Aorta (tissue), 5 donors: ENCODE measurements at regions not wholly inside any gene's neighbourhood (a gene's known extent, or its start where the extent isn't known, plus 50 kb on each side); places are given as distances from the start of the nearest gene placed in this dataset.

Source experiments
- ATAC-seq: fragments of 200-7000 bp; cut with Tn5 transposase; one replicate; pipeline ENCODE4 v1.9.1; 2022; ENCODE audit warnings: moderate library complexity; ENCODE audit not compliant: low FRiP score
- DNase-seq, 2 donors: peaks; one replicate each; pipeline ENCODE4 v3.0.0-alpha.2; 2020
- H3K27ac ChIP-seq, 2 donors: one replicate each; pipeline ENCODE4 v1.5.1; 2013; ENCODE audit warnings: low read length in 2 of 2, mild to moderate bottlenecking in 2 of 2, moderate library complexity in 2 of 2, control low read depth in 1 of 2, inconsistent platforms in 1 of 2, low read depth in 1 of 2
- H3K27me3 ChIP-seq, 2 donors: one replicate each; pipeline ENCODE4 v1.6.1; 2013; ENCODE audit warnings: control low read depth in 1 of 2, low read length in 1 of 2, mild to moderate bottlenecking in 1 of 2, moderate library complexity in 1 of 2; ENCODE audit not compliant: insufficient read depth in 2 of 2, control insufficient read depth in 1 of 2
- H3K36me3 ChIP-seq, 2 donors: one replicate each; pipeline ENCODE4 v1.6.1; 2013; ENCODE audit warnings: control low read depth in 1 of 2, low read length in 1 of 2, mild to moderate bottlenecking in 1 of 2; ENCODE audit not compliant: insufficient read depth in 2 of 2, control insufficient read depth in 1 of 2
- H3K4me1 ChIP-seq, 2 donors: one replicate each; pipeline ENCODE4 v1.6.1; 2013; ENCODE audit warnings: low read length in 2 of 2, control low read depth in 1 of 2, mild to moderate bottlenecking in 1 of 2, moderate library complexity in 1 of 2; ENCODE audit not compliant: insufficient read depth in 2 of 2, control insufficient read depth in 1 of 2
- H3K4me3 ChIP-seq, 2 donors: one replicate each; pipeline ENCODE4 v1.5.1; 2013; ENCODE audit warnings: low read length in 2 of 2, control low read depth in 1 of 2, mild to moderate bottlenecking in 1 of 2
- H3K9me3 ChIP-seq: one replicate; pipeline ENCODE4 v1.6.1; 2013; ENCODE audit warnings: mild to moderate bottlenecking, low read length; ENCODE audit not compliant: control insufficient read depth
- WGBS, 2 donors: extraction: QIAGEN DNeasy Blood & Tissue Kit; methylation state at CpG; one replicate each; pipeline ENCODE4 v1.1.7; 2013; 5-methylcytosine and 5-hydroxymethylcytosine counted together
- intact Hi-C, 2 donors: fragments of 100-400 bp; cut with DNase I; formaldehyde crosslinking; loops; one replicate each; pipeline versions ENCODE4 v1.14.2 to v1.15.0; 2022
- donor health status: healthy with polysubstance abuse.
- donor health status: Bipolar disorder and iron deficiency.
- donor health status: DM: no; HTN: no; CAD: no.
- donor health status: DM: no; HTN: no; CAD: no.
- donor health status: DM: yes; HTN: yes; CAD: no.

DNA sequence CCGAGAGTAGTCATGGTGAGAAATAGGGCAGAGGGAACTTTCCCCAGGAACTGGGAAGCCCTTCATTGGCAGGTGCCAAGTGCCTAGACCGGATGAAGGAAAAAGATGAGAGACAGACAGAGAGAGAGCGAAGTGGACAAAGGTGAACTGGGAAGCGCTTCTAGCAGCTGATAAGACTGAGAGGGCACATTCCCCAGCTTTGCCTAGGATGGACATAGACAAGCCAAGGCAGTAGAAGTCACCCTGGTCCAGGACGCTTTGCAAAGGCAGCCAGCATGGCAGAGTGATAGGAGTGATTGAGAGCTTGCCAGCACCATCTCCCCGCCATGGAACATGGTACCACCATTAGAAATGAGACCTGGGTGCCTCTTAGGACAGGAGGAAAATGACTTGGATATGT is 372.8 kb upstream of the MGMT start:
- Histone ChIP-seq H3K27ac (no peak overlapping the region), H3K27me3 (no peaks in the 10 kb centered on the region), H3K36me3 (no peaks in the 10 kb centered on the region), H3K4me3 (no peak overlapping the region), H3K9me3 (no peaks in the 10 kb centered on the region), H3K4me1 (peaks cover 0 to 8% of the 10 kb centered on the region in 2 donors)
- no peak for DNase-seq
- ATAC-seq, result no peak
- intact Hi-C loops, result loop anchor here in 1 of 2 donors (10.0 kb wide), 1 partner anchor 371 kb away; the partner anchor contains the start of gene MGMT
- WGBS, 2 donors, result 95 to 96% methylated on average over 6 of the region's 6 CpGs

- H3K36me3 ChIP-seq, result no peaks in the 10 kb centered on the region
- H3K9me3 ChIP-seq, result no peaks in the 10 kb centered on the region
- no peak overlapping the region for H3K4me3 ChIP-seq
- no peak for ATAC-seq
- no peaks in the 10 kb centered on the region for H3K27me3 ChIP-seq
- H3K4me1 ChIP-seq, result peaks cover 0 to 8% of the 10 kb centered on the region in 2 donors
- H3K27ac ChIP-seq, result no peak overlapping the region
- DNase-seq, result no peak
- intact Hi-C loops, result loop anchor here in 1 of 2 donors (10.0 kb wide), 1 partner anchor 370 kb away; the partner anchor contains the start of gene MGMT
- WGBS, 2 donors, result 29 to 41% methylated on average over 2 of the region's 2 CpGs
These were observed 372.2 kb upstream of the MGMT start for GRCh38 chr10:129094861-129095260.

GRCh38 chr10:129095680-129096064 is 371.4 kb upstream of the MGMT start:
- no peak overlapping the region for H3K4me3 ChIP-seq
- peaks cover 0 to 8% of the 10 kb centered on the region in 2 donors for H3K4me1 ChIP-seq
- DNase-seq (no peak), ATAC-seq (peak; percentile 1)
- 9 to 18% methylated on average over 7 of the region's 7 CpGs for WGBS, 2 donors
- no peaks in the 10 kb centered on the region for H3K36me3 ChIP-seq
- no peaks in the 10 kb centered on the region for H3K27me3 ChIP-seq
- no peaks in the 10 kb centered on the region for H3K9me3 ChIP-seq
- intact Hi-C loops, result loop anchor here in 1 of 2 donors (10.0 kb wide), 1 partner anchor 369 kb away; the partner anchor contains the start of gene MGMT
- H3K27ac ChIP-seq, result no peak overlapping the region

DNA sequence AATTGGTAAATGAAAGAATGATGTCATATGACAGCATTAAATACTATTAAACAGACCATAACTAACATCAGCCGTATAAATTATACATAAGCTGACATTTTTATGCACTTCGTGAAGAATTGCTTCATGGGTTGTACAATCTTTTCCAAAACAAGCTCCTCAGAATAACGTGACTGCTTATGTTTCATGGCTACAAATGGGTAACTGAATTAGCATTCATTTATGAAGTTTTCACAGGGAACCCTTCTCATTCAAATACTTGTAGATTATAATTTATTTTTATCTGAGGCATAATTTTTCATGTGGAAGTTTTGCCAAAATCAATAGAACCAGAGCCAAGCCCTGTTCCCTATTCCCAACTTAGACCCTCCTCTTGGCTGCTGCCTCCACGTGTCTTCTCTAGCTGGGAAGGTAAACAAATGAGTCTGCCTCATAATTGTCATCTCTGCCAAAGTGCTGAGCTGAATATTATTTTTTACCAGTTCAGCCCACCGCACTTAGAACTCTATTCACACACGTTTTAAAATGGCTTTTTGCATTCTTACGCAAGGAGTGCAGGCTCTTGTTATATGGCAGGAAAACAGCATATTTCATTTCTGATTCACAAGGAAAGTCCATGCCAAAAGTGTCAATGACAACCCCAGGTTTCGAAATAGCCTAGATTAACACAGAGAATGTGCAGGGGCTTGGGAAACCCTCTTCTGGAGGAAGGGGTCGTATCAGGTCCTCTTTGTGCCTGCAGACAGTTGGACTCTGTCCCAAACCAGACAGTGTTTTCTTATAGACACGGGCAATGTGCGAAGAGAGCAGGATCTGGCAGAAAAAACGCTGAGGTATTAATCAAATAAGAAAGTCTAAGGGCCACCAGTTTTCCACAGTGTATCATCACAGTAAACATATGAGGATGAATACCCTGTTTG is 370.7 kb upstream of the MGMT start:
- DNase-seq, result peak in 1 of 2 donors; percentile 80
- H3K4me1 ChIP-seq, result peaks cover 0 to 8% of the 10 kb centered on the region in 2 donors
- H3K36me3 ChIP-seq, result no peaks in the 10 kb centered on the region
- 1 to 4% methylated on average over 12 of the region's 12 CpGs for WGBS, 2 donors
- no peak overlapping the region for H3K27ac ChIP-seq
- no peaks in the 10 kb centered on the region for H3K9me3 ChIP-seq
- H3K27me3 ChIP-seq, result no peaks in the 10 kb centered on the region
- no peak overlapping the region for H3K4me3 ChIP-seq
- ATAC-seq, result peak; percentile 90
- intact Hi-C loops, result loop anchor here in 1 of 2 donors (10.0 kb wide), 1 partner anchor 368 kb away; the partner anchor contains the start of gene MGMT

DNA sequence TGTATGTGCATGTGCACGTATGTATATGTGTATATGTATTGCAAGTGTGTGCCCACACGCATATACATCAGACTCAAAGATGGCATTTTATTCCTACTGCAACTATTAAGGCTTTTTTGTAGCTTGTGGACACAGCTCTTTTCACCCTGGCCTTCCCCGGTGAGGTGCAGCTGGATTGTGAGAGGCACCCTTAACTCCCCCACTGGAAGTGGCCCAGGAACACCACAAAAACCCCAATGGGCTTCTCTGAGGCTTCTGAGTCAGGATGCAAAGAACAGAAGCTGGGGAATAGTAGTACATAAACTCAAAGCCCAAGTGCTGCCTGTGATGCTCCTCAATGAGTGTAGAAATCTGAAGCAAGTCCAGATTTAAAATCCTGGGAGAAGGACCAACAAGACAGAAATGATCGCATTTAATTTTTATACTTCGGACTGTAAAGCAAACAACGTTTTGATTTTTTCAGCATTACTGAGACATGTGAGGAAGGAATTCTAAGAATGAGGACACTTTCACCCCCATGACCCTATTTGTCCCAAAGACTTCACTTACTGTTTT is 369.2 kb upstream of the MGMT start:
- Histone ChIP-seq H3K9me3 (no peaks in the 10 kb centered on the region), H3K36me3 (no peaks in the 10 kb centered on the region), H3K27ac (no peak overlapping the region), H3K4me3 (no peak overlapping the region), H3K4me1 (peaks cover 0 to 8% of the 10 kb centered on the region in 2 donors), H3K27me3 (no peaks in the 10 kb centered on the region)
- DNase-seq, result no peak
- 49 to 60% methylated on average over 6 of the region's 6 CpGs for whole genome bisulfite sequencing, 2 donors
- no peak for ATAC-seq
- intact Hi-C loops, result loop anchor here in 1 of 2 donors (10.0 kb wide), 1 partner anchor 367 kb away; the partner anchor contains the start of gene MGMT

- H3K9me3 ChIP-seq, result no peaks in the 10 kb centered on the region
- WGBS, 2 donors, result 97 to 98% methylated on average over 5 of the region's 5 CpGs
- peaks cover 4 to 8% of the 10 kb centered on the region in 2 donors for H3K4me1 ChIP-seq
- no peak overlapping the region for H3K27ac ChIP-seq
- ATAC-seq (no peak), DNase-seq (no peak)
- no peaks in the 10 kb centered on the region for H3K27me3 ChIP-seq
- intact Hi-C loops, result loop anchor here in 1 of 2 donors (10.0 kb wide), 1 partner anchor 366 kb away; the partner anchor contains the start of gene MGMT
- no peak overlapping the region for H3K4me3 ChIP-seq
- H3K36me3 ChIP-seq, result no peaks in the 10 kb centered on the region
These were observed 368.5 kb upstream of the MGMT start for GRCh38 chr10:129098517-129098916.

- Histone ChIP-seq H3K4me1 (peaks cover 4 to 8% of the 10 kb centered on the region in 2 donors), H3K36me3 (no peaks in the 10 kb centered on the region), H3K27ac (no peak overlapping the region), H3K9me3 (no peaks in the 10 kb centered on the region), H3K27me3 (no peaks in the 10 kb centered on the region), H3K4me3 (no peak overlapping the region)
- DNase-seq (no peak), ATAC-seq (no peak)
- WGBS, 2 donors, result 97 to 98% methylated on average over 5 of the region's 5 CpGs
- intact Hi-C loops, result loop anchor here in 1 of 2 donors (10.0 kb wide), 1 partner anchor 365 kb away; the partner anchor contains the start of gene MGMT
These were observed 367.6 kb upstream of the MGMT start for GRCh38 chr10:129099486-129099885.

DNA sequence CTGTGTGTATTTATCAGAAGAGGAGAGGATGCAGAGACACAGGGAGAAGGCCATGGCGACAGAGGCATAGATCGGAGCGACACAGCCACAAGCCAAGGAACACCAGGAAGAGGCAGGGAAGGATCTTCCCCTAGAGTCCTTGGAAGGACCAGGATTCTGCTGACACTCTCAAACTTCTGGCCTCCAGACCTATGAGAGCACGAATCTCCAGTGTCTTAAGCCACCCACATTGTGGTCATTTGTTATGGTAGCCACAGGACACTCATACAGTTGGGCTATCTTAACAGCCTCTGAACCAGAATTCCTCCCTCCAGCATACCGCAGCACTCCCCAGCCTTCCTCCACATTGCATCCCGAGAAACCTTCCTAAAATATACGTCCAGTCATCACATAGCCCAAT is 367.0 kb upstream of the MGMT start:
- DNase-seq, result no peak
- no peak for ATAC-seq
- H3K4me1 ChIP-seq, result peaks cover 4 to 8% of the 10 kb centered on the region in 2 donors
- H3K36me3 ChIP-seq, result no peaks in the 10 kb centered on the region
- no peak overlapping the region for H3K4me3 ChIP-seq
- 98% methylated on average over 7 of the region's 7 CpGs for WGBS, 2 donors
- H3K9me3 ChIP-seq, result no peaks in the 10 kb centered on the region
- intact Hi-C loops, result loop anchor here in 1 of 2 donors (10.0 kb wide), 1 partner anchor 365 kb away; the partner anchor contains the start of gene MGMT
- H3K27me3 ChIP-seq, result no peaks in the 10 kb centered on the region
- H3K27ac ChIP-seq, result no peak overlapping the region
